Osteoblast (primary cell): ENCODE measurements at regions not wholly inside any gene's neighbourhood (a gene's known extent, or its start where the extent isn't known, plus 50 kb on each side); places are given as distances from the start of the nearest gene placed in this dataset.

Experiments used
- DNase-seq: peaks from one replicate; pipeline ENCODE4 v3.0.0; 2011; ENCODE audit warnings: low spot score, mixed read lengths; ENCODE audit not compliant: insufficient read length; ENCODE audit errors: missing footprints
- H2AFZ ChIP-seq: 2 replicates; pipeline ENCODE4 v1.6.0; 2011; ENCODE audit warnings: mild to moderate bottlenecking, low read length
- H3K27ac ChIP-seq: 2 replicates; pipeline ENCODE4 v1.5.1; 2011; ENCODE audit warnings: mild to moderate bottlenecking, low read depth, low read length, moderate library complexity
- H3K27me3 ChIP-seq: 2 replicates; pipeline ENCODE4 v1.6.0; 2012; ENCODE audit warnings: mild to moderate bottlenecking, control low read depth, inconsistent platforms, low read length, moderate library complexity; ENCODE audit not compliant: insufficient read depth
- H3K36me3 ChIP-seq: 2 replicates; pipeline ENCODE4 v1.5.1; 2011; ENCODE audit warnings: mild to moderate bottlenecking, low read length, control low read depth, moderate library complexity; ENCODE audit not compliant: insufficient read depth
- H3K4me1 ChIP-seq: 2 replicates; pipeline ENCODE4 v1.5.1; 2011; ENCODE audit warnings: mild to moderate bottlenecking, low read length, control low read depth, moderate library complexity; ENCODE audit not compliant: insufficient read depth
- H3K4me2 ChIP-seq: 2 replicates; pipeline ENCODE4 v1.6.0; 2011; ENCODE audit warnings: mild to moderate bottlenecking, low read length; ENCODE audit not compliant: insufficient read depth
- H3K4me3 ChIP-seq: fragments of 200-600 bp; sonication (generic); 3 replicates; pipeline ENCODE4 v1.5.1; 2012; ENCODE audit warnings: mild to moderate bottlenecking, low read length, inconsistent platforms; ENCODE audit not compliant: insufficient read depth
- H3K79me2 ChIP-seq: 2 replicates; pipeline ENCODE4 v1.6.0; 2012; ENCODE audit warnings: mild to moderate bottlenecking, low read length, control low read depth, inconsistent platforms; ENCODE audit not compliant: insufficient read depth
- H3K9me3 ChIP-seq: 2 replicates; pipeline ENCODE4 v1.5.1; 2011; ENCODE audit warnings: low read depth, low read length, control low read depth
- H4K20me1 ChIP-seq: 2 replicates; pipeline ENCODE4 v1.6.0; 2012; ENCODE audit warnings: mild to moderate bottlenecking, low read length, control low read depth; ENCODE audit not compliant: insufficient read depth
- TF ChIP-seq, protein P1 (sequence below): IDR thresholded peaks from 2 replicates; pipeline ENCODE4 v1.5.1; 2011; ENCODE audit warnings: mild to moderate bottlenecking, low read depth, low read length, moderate library complexity; ENCODE audit errors: extremely low read depth

GRCh38 chr4:183763990-183764754 is 105.1 kb downstream of the TRAPPC11 start:
- Histone ChIP-seq H3K27ac (no peak overlapping the region), H3K79me2 (no peaks in the 10 kb centered on the region)

DNA sequence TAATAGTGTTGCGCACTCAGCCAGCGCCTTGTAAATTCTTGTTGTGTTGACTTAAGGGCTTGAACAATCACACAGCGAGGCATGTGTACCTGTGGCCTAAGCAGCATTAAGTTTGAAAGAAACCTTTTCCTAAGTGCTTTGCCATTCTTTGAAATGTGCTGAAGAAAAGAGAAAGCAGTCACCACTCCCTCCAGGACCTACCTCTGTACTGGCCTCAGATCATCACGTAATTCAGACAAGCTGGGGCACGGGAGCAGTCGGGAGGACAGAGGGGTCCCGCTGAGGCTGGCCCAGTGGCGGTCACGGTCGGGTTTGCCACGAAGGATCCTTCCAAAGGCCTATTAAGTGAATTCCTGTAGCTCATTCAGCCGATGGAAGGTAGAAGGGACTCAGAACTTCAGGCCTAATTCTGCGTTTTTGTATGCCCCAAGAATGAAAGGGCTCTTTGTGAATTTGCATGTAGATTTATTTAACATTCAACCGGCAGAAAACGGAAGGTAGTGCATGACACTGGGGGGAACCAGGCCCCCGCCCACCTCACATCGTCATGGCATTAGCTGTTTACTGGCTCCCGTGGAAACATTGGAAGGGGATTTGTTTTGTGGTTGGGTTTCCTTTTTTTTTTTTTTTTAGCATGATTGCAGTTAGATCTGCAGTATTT is 106.3 kb downstream of the TRAPPC11 start:
- H3K79me2 ChIP-seq, result no peaks in the 10 kb centered on the region
- H3K4me1 ChIP-seq, result no peaks in the 10 kb centered on the region
- TF ChIP-seq, protein P1, sequence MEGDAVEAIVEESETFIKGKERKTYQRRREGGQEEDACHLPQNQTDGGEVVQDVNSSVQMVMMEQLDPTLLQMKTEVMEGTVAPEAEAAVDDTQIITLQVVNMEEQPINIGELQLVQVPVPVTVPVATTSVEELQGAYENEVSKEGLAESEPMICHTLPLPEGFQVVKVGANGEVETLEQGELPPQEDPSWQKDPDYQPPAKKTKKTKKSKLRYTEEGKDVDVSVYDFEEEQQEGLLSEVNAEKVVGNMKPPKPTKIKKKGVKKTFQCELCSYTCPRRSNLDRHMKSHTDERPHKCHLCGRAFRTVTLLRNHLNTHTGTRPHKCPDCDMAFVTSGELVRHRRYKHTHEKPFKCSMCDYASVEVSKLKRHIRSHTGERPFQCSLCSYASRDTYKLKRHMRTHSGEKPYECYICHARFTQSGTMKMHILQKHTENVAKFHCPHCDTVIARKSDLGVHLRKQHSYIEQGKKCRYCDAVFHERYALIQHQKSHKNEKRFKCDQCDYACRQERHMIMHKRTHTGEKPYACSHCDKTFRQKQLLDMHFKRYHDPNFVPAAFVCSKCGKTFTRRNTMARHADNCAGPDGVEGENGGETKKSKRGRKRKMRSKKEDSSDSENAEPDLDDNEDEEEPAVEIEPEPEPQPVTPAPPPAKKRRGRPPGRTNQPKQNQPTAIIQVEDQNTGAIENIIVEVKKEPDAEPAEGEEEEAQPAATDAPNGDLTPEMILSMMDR, result no peak
- peaks cover 2% of the 10 kb centered on the region for H3K27me3 ChIP-seq
- DNase-seq, result no peak
- H3K36me3 ChIP-seq, result no peaks in the 10 kb centered on the region
- no peak overlapping the region for H3K4me3 ChIP-seq
- peak overlapping the region; percentile 68 for H2AFZ ChIP-seq
- no peaks in the 10 kb centered on the region for H3K9me3 ChIP-seq
- no peak overlapping the region for H3K27ac ChIP-seq
- no peaks in the 10 kb centered on the region for H4K20me1 ChIP-seq
- H3K4me2 ChIP-seq, result peak overlapping the region; percentile 28

More at GRCh38 chr4:183763990-183764754, 105.1 kb downstream of the TRAPPC11 start:
- DNase-seq, result no peak
- no peaks in the 10 kb centered on the region for H3K36me3 ChIP-seq
- no peak overlapping the region for H3K4me2 ChIP-seq
- no peak overlapping the region for H3K4me3 ChIP-seq
- H3K4me1 ChIP-seq, result no peaks in the 10 kb centered on the region
- H2AFZ ChIP-seq, result no peak overlapping the region
- TF ChIP-seq, protein P1, result no peak
- no peaks in the 10 kb centered on the region for H3K9me3 ChIP-seq
- no peaks in the 10 kb centered on the region for H4K20me1 ChIP-seq
- H3K27me3 ChIP-seq, result peaks cover 2% of the 10 kb centered on the region

GRCh38 chr4:183766140-183766539 is 107.0 kb downstream of the TRAPPC11 start:
- H2AFZ ChIP-seq, result no peak overlapping the region
- H3K4me1 ChIP-seq, result no peaks in the 10 kb centered on the region
- TF ChIP-seq, protein P1, result no peak
- H3K79me2 ChIP-seq, result no peaks in the 10 kb centered on the region
- H3K4me3 ChIP-seq, result no peak overlapping the region
- no peaks in the 10 kb centered on the region for H3K9me3 ChIP-seq
- peaks cover 2% of the 10 kb centered on the region for H3K27me3 ChIP-seq
- no peak overlapping the region for H3K27ac ChIP-seq
- DNase-seq, result no peak
- H3K4me2 ChIP-seq, result no peak overlapping the region
- no peaks in the 10 kb centered on the region for H3K36me3 ChIP-seq
- H4K20me1 ChIP-seq, result no peaks in the 10 kb centered on the region

DNA sequence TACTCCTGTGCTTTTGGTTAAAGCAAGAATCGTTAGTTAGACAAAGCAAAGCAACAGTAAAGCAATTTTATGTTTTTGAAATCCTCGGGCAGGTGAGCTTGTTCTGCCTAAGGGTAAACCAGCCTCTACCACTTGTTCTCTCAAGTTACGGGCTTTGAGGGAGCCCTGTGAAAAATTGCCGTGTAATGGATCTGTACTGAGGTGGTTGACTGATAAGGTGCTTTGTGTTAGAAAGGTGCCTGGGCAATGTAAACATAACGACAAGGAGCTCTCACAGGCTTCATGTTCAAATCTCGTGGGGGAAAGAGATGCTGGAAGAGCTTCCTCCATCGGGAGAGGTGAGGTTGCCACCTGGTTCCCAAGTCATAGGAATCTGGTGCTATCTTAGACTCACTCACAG is 111.8 kb downstream of the TRAPPC11 start:
- H3K4me2 ChIP-seq, result no peak overlapping the region
- no peaks in the 10 kb centered on the region for H3K27me3 ChIP-seq
- H4K20me1 ChIP-seq, result no peaks in the 10 kb centered on the region
- DNase-seq, result no peak
- no peak overlapping the region for H3K27ac ChIP-seq
- no peaks in the 10 kb centered on the region for H3K9me3 ChIP-seq
- no peaks in the 10 kb centered on the region for H3K79me2 ChIP-seq
- H3K4me1 ChIP-seq, result no peaks in the 10 kb centered on the region
- H3K4me3 ChIP-seq, result no peak overlapping the region
- TF ChIP-seq, protein P1, result no peak
- H2AFZ ChIP-seq, result no peak overlapping the region
- no peaks in the 10 kb centered on the region for H3K36me3 ChIP-seq
